Sigmoid colon (tissue), 6 donors: ENCODE measurements at regions not wholly inside any gene's neighbourhood (a gene's known extent, or its start where the extent isn't known, plus 50 kb on each side); places are given as distances from the start of the nearest gene placed in this dataset.

Source experiments
- DNase-seq: peaks from one replicate; pipeline ENCODE4 v3.0.0-alpha.2; 2019
- H3K27ac ChIP-seq, 4 donors: fragments of 200-600 bp; sonication (generic); one replicate each; pipeline ENCODE4 v1.5.1; 2016 to 2019; ENCODE audit warnings: mild to moderate bottlenecking in 1 of 4
- H3K27me3 ChIP-seq, 3 donors: fragments of 200-600 bp; sonication (generic); one replicate each; pipeline ENCODE4 v1.5.1; 2019; ENCODE audit warnings: mild to moderate bottlenecking in 1 of 3
- H3K36me3 ChIP-seq, 4 donors: fragments of 200-600 bp; sonication (generic); one replicate each; pipeline ENCODE4 v1.5.1; 2016 to 2019
- H3K4me1 ChIP-seq, 4 donors: fragments of 200-600 bp; sonication (generic); one replicate each; pipeline ENCODE4 v1.5.1; 2017 to 2019
- H3K4me3 ChIP-seq, 4 donors: fragments of 200-600 bp; sonication (generic); one replicate each; pipeline ENCODE4 v1.5.1; 2017 to 2019; ENCODE audit warnings: mild to moderate bottlenecking in 2 of 4, moderate library complexity in 1 of 4
- H3K9me3 ChIP-seq, 4 donors: fragments of 200-600 bp in 3 of 4; sonication (generic) in 3 of 4; one replicate each; pipeline versions ENCODE4 v1.5.1 to v1.6.1; 2013 to 2019
- EP300 ChIP-seq, 4 donors: sonication (generic); formaldehyde crosslinking; IDR thresholded peaks; one replicate each; pipeline ENCODE4 v1.6.1; 2017; ENCODE audit warnings: antibody characterized with exemption in 4 of 4
- POLR2A ChIP-seq, 2 donors: fragments of 450-650 bp; IDR thresholded peaks; one replicate each; pipeline ENCODE4 v1.6.1; 2016; ENCODE audit warnings: antibody characterized with exemption in 2 of 2, mild to moderate bottlenecking in 2 of 2, moderate library complexity in 2 of 2
- POLR2AphosphoS5 ChIP-seq, 4 donors: sonication (generic); formaldehyde crosslinking; IDR thresholded peaks; one replicate each; pipeline ENCODE4 v1.6.1; 2017; ENCODE audit warnings: antibody characterized with exemption in 4 of 4
- WGBS, 2 donors: extraction: QIAGEN DNeasy Blood & Tissue Kit; methylation state at CpG; one replicate each; pipeline ENCODE4 v1.1.7; 2013; 5-methylcytosine and 5-hydroxymethylcytosine counted together
- intact Hi-C: fragments of 100-400 bp; cut with DNase I; formaldehyde crosslinking; loops from one replicate; pipeline ENCODE4 v1.15.1; 2023
- TF ChIP-seq, protein P1 (sequence below), 4 experiments: fragments of 450-650 bp in 3 of 4; fragments of 200-600 bp in 1 of 4; IDR thresholded peaks; one replicate each; pipeline ENCODE4 v1.5.1; 2016 to 2019; ENCODE audit warnings: antibody characterized with exemption in 4 of 4, mild to moderate bottlenecking in 3 of 4, moderate library complexity in 2 of 4
- donor health status: healthy with polysubstance abuse.
- donor health status: healthy.

DNA sequence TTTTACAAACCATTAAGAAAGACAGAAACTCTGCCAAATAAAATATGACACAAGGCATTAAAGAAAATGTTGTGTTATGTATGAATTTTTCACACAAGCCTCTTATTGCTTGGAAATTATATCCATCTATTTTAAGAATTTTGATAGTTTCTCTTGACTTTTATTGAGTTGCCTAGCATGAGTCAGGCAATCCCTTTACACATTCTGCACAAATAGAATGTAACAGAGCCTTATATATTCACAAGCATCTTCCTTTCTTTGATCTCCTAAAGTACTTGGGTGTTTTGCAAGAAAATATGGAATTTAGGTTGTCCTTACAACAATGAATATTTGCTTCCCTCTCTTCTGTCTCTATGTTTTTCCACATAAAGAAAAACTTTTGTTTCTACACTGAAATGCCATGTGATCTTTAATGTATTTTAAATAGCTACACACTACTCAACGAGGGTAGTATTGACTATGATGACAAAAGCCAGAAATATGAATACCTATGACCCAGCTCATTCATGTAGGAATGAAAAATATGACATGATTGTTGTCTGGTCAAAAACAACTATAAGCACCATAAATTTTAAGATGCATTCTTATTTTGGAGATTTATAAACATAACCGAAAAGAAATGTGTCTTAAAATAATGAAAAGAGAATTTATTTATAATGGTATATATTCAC, 398.8 kb downstream of the GUCY1A2 start:
- no peak overlapping the region for H3K27ac ChIP-seq
- no peaks in the 10 kb centered on the region for H3K4me1 ChIP-seq
- no peak for TF ChIP-seq POLR2AphosphoS5 (IDR thresholded peaks at IDR 0.05)
- TF ChIP-seq, protein P1, sequence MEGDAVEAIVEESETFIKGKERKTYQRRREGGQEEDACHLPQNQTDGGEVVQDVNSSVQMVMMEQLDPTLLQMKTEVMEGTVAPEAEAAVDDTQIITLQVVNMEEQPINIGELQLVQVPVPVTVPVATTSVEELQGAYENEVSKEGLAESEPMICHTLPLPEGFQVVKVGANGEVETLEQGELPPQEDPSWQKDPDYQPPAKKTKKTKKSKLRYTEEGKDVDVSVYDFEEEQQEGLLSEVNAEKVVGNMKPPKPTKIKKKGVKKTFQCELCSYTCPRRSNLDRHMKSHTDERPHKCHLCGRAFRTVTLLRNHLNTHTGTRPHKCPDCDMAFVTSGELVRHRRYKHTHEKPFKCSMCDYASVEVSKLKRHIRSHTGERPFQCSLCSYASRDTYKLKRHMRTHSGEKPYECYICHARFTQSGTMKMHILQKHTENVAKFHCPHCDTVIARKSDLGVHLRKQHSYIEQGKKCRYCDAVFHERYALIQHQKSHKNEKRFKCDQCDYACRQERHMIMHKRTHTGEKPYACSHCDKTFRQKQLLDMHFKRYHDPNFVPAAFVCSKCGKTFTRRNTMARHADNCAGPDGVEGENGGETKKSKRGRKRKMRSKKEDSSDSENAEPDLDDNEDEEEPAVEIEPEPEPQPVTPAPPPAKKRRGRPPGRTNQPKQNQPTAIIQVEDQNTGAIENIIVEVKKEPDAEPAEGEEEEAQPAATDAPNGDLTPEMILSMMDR (IDR thresholded peaks at IDR 0.05), result no peak
- TF ChIP-seq POLR2A (IDR thresholded peaks at IDR 0.05), result no peak
- no peaks in the 10 kb centered on the region for H3K27me3 ChIP-seq
- H3K9me3 ChIP-seq, result no peaks in the 10 kb centered on the region
- no peaks in the 10 kb centered on the region for H3K36me3 ChIP-seq
- DNase-seq, result no peak
- no peak overlapping the region for H3K4me3 ChIP-seq
- 56 to 66% methylated on average over 2 of the region's 2 CpGs for WGBS, 2 donors
- intact Hi-C loops, result no loop called here

DNA sequence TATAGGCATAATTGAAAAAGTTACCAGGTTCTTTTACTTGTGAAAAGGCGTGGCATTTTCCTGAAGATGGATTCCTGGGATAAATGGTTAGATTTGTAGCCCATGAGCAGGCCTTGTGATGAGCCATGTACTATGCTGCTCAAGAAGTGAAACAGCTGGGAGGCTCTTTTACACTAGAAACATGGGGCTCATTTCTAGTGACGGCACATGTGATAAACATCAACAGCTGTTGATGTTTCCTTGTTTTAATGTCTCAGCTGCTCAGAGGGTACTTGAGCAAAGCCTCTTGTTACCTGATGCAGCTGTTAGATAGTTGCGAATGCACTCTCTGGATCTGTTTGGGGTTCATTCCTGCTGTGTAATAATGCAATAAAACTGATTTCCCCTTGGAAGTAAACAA, 396.8 kb downstream of the GUCY1A2 start:
- no peak overlapping the region for H3K4me3 ChIP-seq
- DNase-seq, result no peak
- intact Hi-C loops, result no loop called here
- TF ChIP-seq EP300 (IDR thresholded peaks at IDR 0.05) (no peak), POLR2AphosphoS5 (IDR thresholded peaks at IDR 0.05) (no peak), POLR2A (IDR thresholded peaks at IDR 0.05) (no peak)
- TF ChIP-seq, protein P1 (IDR thresholded peaks at IDR 0.05), result no peak
- H3K27me3 ChIP-seq, result no peaks in the 10 kb centered on the region
- no peak overlapping the region for H3K27ac ChIP-seq
- 61 to 70% methylated on average over 3 of the region's 3 CpGs for WGBS, 2 donors
- no peaks in the 10 kb centered on the region for H3K36me3 ChIP-seq
- H3K9me3 ChIP-seq, result no peaks in the 10 kb centered on the region
- no peaks in the 10 kb centered on the region for H3K4me1 ChIP-seq
